ENCODE measurements at regions not wholly inside any gene's neighbourhood (a gene's known extent, or its start where the extent isn't known, plus 50 kb on each side); places are given as distances from the start of the nearest gene placed in this dataset.

- no peak overlapping the region for H3K27ac ChIP-seq
- TF ChIP-seq POLR2A (IDR thresholded peaks at IDR 0.05) = no peak
- no peak for ATAC-seq
- H3K4me1 ChIP-seq = no peaks in the 10 kb centered on the region
- no peaks in the 10 kb centered on the region for H3K36me3 ChIP-seq
- no peaks in the 10 kb centered on the region for H3K9me3 ChIP-seq
- 75 to 100% methylated on average over 1 of the region's 1 CpG for WGBS, 2 donors (ENCODE audit: low coverage in 1 of 2)
- H3K4me3 ChIP-seq = no peak overlapping the region
- no peaks in the 10 kb centered on the region for H3K27me3 ChIP-seq
Measured at GRCh38 chr21:25244735-25245134, 362.5 kb downstream of the MRPL39 start.

- H3K27ac ChIP-seq = no peak overlapping the region
- no peak overlapping the region for H3K4me3 ChIP-seq
- no peaks in the 10 kb centered on the region for H3K4me1 ChIP-seq
- TF ChIP-seq POLR2AphosphoS5 (IDR thresholded peaks at IDR 0.05) (no peak), CTCF (IDR thresholded peaks at IDR 0.05) (no peak), EP300 (IDR thresholded peaks at IDR 0.05) (no peak), POLR2A (IDR thresholded peaks at IDR 0.05) (no peak)
- H3K36me3 ChIP-seq = no peaks in the 10 kb centered on the region
- ATAC-seq = no peak
- WGBS, 2 donors (ENCODE audit: low coverage in 1 of 2) = 42 to 50% methylated on average over 6 to 7 of the region's 7 CpGs
- H3K9me3 ChIP-seq = no peaks in the 10 kb centered on the region
- H3K27me3 ChIP-seq = no peaks in the 10 kb centered on the region
Measured at GRCh38 chr21:25243808-25244207, 363.5 kb downstream of the MRPL39 start.

GRCh38 chr21:25240974-25241373, 366.3 kb downstream of the MRPL39 start:
- Histone ChIP-seq H3K27ac (no peak overlapping the region), H3K27me3 (no peaks in the 10 kb centered on the region), H3K36me3 (no peaks in the 10 kb centered on the region), H3K9me3 (peaks cover 0 to 8% (median 0%) of the 10 kb centered on the region in 3 donors), H3K4me3 (no peak overlapping the region), H3K4me1 (no peaks in the 10 kb centered on the region)
- TF ChIP-seq CTCF (IDR thresholded peaks at IDR 0.05) = no peak
- no peak for ATAC-seq
- 50 to 70% methylated on average over 1 of the region's 1 CpG for WGBS, 2 donors (ENCODE audit: low coverage in 1 of 2)

GRCh38 chr21:25234857-25235801, 372.2 kb downstream of the MRPL39 start:
- H3K4me1 ChIP-seq = no peaks in the 10 kb centered on the region
- no peaks in the 10 kb centered on the region for H3K27me3 ChIP-seq
- WGBS, 2 donors (ENCODE audit: low coverage in 1 of 2) = 55 to 57% methylated on average over 3 to 4 of the region's 4 CpGs
- no peak for TF ChIP-seq POLR2A (IDR thresholded peaks at IDR 0.05)
- TF ChIP-seq EP300 (IDR thresholded peaks at IDR 0.05) = no peak
- TF ChIP-seq POLR2AphosphoS5 (IDR thresholded peaks at IDR 0.05) = no peak
- no peak for TF ChIP-seq CTCF (IDR thresholded peaks at IDR 0.05)
- no peaks in the 10 kb centered on the region for H3K36me3 ChIP-seq
- no peak for ATAC-seq
- peaks cover 0 to 8% (median 0%) of the 10 kb centered on the region in 3 donors for H3K9me3 ChIP-seq
- no peak overlapping the region for H3K27ac ChIP-seq
- H3K4me3 ChIP-seq = no peak overlapping the region

GRCh38 chr21:25220954-25221353, 386.3 kb downstream of the MRPL39 start:
- no peaks in the 10 kb centered on the region for H3K36me3 ChIP-seq
- H3K4me1 ChIP-seq = no peaks in the 10 kb centered on the region
- no peak overlapping the region for H3K27ac ChIP-seq
- no peak overlapping the region for H3K4me3 ChIP-seq
- ATAC-seq = no peak
- H3K9me3 ChIP-seq = peaks cover 0 to 26% (median 0%) of the 10 kb centered on the region in 3 donors
- H3K27me3 ChIP-seq = no peaks in the 10 kb centered on the region
- TF ChIP-seq POLR2AphosphoS5 (IDR thresholded peaks at IDR 0.05) (no peak), CTCF (IDR thresholded peaks at IDR 0.05) (no peak), POLR2A (IDR thresholded peaks at IDR 0.05) (no peak), EP300 (IDR thresholded peaks at IDR 0.05) (no peak)
